ENCODE measurements at regions not wholly inside any gene's neighbourhood (a gene's known extent, or its start where the extent isn't known, plus 50 kb on each side); places are given as distances from the start of the nearest gene placed in this dataset.
"Not testable (repeated sequence)": the region's sequence is repeated elsewhere in the genome, so short reads cannot be mapped to it uniquely, and the experiment has no call there.

- DNase-seq (ENCODE audit: low read depth in 2 of 2): no peak
These were observed 174.9 kb downstream of the ETAA1 start for GRCh38 chr2:67571785-67572718.

- no peak for DNase-seq (ENCODE audit: low read depth in 2 of 2)
These were observed 175.7 kb downstream of the ETAA1 start for GRCh38 chr2:67572721-67573435.

- DNase-seq (ENCODE audit: low read depth in 2 of 2): no peak
These were observed 177.1 kb downstream of the ETAA1 start for GRCh38 chr2:67574230-67574629.

GRCh38 chr2:67576226-67576625 is 179.1 kb downstream of the ETAA1 start:
- no peak for DNase-seq (ENCODE audit: low read depth in 2 of 2)

- DNase-seq (ENCODE audit: low read depth in 2 of 2): no peak
These were observed 179.9 kb downstream of the ETAA1 start for GRCh38 chr2:67576991-67577390.

- no peak for DNase-seq (ENCODE audit: low read depth in 2 of 2)
These were observed 182.1 kb downstream of the ETAA1 start for GRCh38 chr2:67579216-67579615.

GRCh38 chr2:67579806-67580205 is 182.7 kb downstream of the ETAA1 start:
- no peak for DNase-seq (ENCODE audit: low read depth in 2 of 2)

- no peak for DNase-seq (ENCODE audit: low read depth in 2 of 2)
These were observed 184.6 kb downstream of the ETAA1 start for GRCh38 chr2:67581751-67582150.

GRCh38 chr2:67583185-67583584 is 186.1 kb downstream of the ETAA1 start:
- no peak for DNase-seq (ENCODE audit: low read depth in 2 of 2)

- DNase-seq (ENCODE audit: low read depth in 2 of 2): no peak
These were observed 188.3 kb downstream of the ETAA1 start for GRCh38 chr2:67585400-67585799.

GRCh38 chr2:67589121-67589520 is 192.0 kb downstream of the ETAA1 start:
- not testable (repeated sequence) for DNase-seq (ENCODE audit: low read depth in 2 of 2)

- not testable (repeated sequence) for DNase-seq (ENCODE audit: low read depth in 2 of 2)
These were observed 197.4 kb downstream of the ETAA1 start for GRCh38 chr2:67594522-67594921.

GRCh38 chr2:67596871-67597270 is 199.7 kb downstream of the ETAA1 start:
- DNase-seq (ENCODE audit: low read depth in 2 of 2): no peak

- no peak for DNase-seq (ENCODE audit: low read depth in 2 of 2)
These were observed 202.4 kb downstream of the ETAA1 start for GRCh38 chr2:67599561-67599960.

GRCh38 chr2:67600222-67600871 is 203.2 kb downstream of the ETAA1 start:
- DNase-seq (ENCODE audit: low read depth in 2 of 2): no peak

- DNase-seq (ENCODE audit: low read depth in 2 of 2): no peak
These were observed 203.8 kb downstream of the ETAA1 start for GRCh38 chr2:67600946-67601345.

- DNase-seq (ENCODE audit: low read depth in 2 of 2): no peak
These were observed 207.2 kb downstream of the ETAA1 start for GRCh38 chr2:67604360-67604759.

- no peak for DNase-seq (ENCODE audit: low read depth in 2 of 2)
These were observed 215.5 kb downstream of the ETAA1 start for GRCh38 chr2:67612576-67613042.

GRCh38 chr2:67613227-67613626 is 216.1 kb downstream of the ETAA1 start:
- DNase-seq (ENCODE audit: low read depth in 2 of 2): no peak

GRCh38 chr2:67614454-67614853 is 217.3 kb downstream of the ETAA1 start:
- no peak for DNase-seq (ENCODE audit: low read depth in 2 of 2)

- no peak for DNase-seq (ENCODE audit: low read depth in 2 of 2)
These were observed 219.6 kb downstream of the ETAA1 start for GRCh38 chr2:67616749-67617148.

GRCh38 chr2:67619204-67619603 is 222.1 kb downstream of the ETAA1 start:
- no peak for DNase-seq (ENCODE audit: low read depth in 2 of 2)
